H9 (cell line): ENCODE measurements at regions not wholly inside any gene's neighbourhood (a gene's known extent, or its start where the extent isn't known, plus 50 kb on each side); places are given as distances from the start of the nearest gene placed in this dataset.

Experiments used
- DNase-seq: peaks from one replicate; pipeline ENCODE4 v3.0.0-alpha.2; 2017
- H2AFZ ChIP-seq: one replicate; pipeline ENCODE4 v1.6.1; 2013; ENCODE audit warnings: mild to moderate bottlenecking, low read length, control low read depth, moderate library complexity
- H2AK5ac ChIP-seq: 2 replicates; pipeline ENCODE4 v1.6.1; 2013; ENCODE audit warnings: low read length, control low read depth, mixed read lengths; ENCODE audit not compliant: insufficient read length
- H2BK120ac ChIP-seq: one replicate; pipeline ENCODE4 v1.6.1; 2013; ENCODE audit warnings: low read depth, mild to moderate bottlenecking, low read length, control low read depth, inconsistent platforms; ENCODE audit not compliant: poor library complexity, severe bottlenecking
- H2BK12ac ChIP-seq: 2 replicates; pipeline ENCODE4 v1.6.1; 2013; ENCODE audit warnings: low read length, control low read depth, mixed read lengths, low read depth; ENCODE audit not compliant: insufficient read length
- H2BK15ac ChIP-seq: 2 replicates; pipeline ENCODE4 v1.6.1; 2013; ENCODE audit warnings: low read depth, low read length, control low read depth
- H2BK20ac ChIP-seq: one replicate; pipeline ENCODE4 v1.6.1; 2013; ENCODE audit warnings: low read depth, mild to moderate bottlenecking, low read length, control low read depth, inconsistent platforms; ENCODE audit not compliant: poor library complexity, severe bottlenecking
- H2BK5ac ChIP-seq: 2 replicates; pipeline ENCODE4 v1.6.1; 2013; ENCODE audit warnings: low read length, control low read depth, mixed read lengths; ENCODE audit not compliant: insufficient read length
- H3K14ac ChIP-seq: 2 replicates; pipeline ENCODE4 v1.6.1; 2013; ENCODE audit warnings: low read length, control low read depth; ENCODE audit not compliant: insufficient read depth
- H3K18ac ChIP-seq: 2 replicates; pipeline ENCODE4 v1.6.1; 2013; ENCODE audit warnings: low read depth, mild to moderate bottlenecking, mixed read lengths, low read length, control low read depth; ENCODE audit not compliant: insufficient read length
- H3K23ac ChIP-seq: 2 replicates; pipeline ENCODE4 v1.6.1; 2013; ENCODE audit warnings: low read length, control low read depth, mixed read lengths, low read depth; ENCODE audit not compliant: insufficient read length
- H3K23me2 ChIP-seq: 2 replicates; pipeline ENCODE4 v1.6.1; 2013; ENCODE audit warnings: low read depth, mild to moderate bottlenecking, mixed read lengths, low read length, control low read depth; ENCODE audit not compliant: insufficient read length, poor library complexity, severe bottlenecking
- H3K27ac ChIP-seq: 2 replicates; pipeline ENCODE4 v1.5.1; 2013; ENCODE audit warnings: low read length, control low read depth, mixed read lengths, low read depth; ENCODE audit not compliant: insufficient read length
- H3K27me3 ChIP-seq: 2 replicates; pipeline ENCODE4 v1.6.1; 2013; ENCODE audit warnings: low read length, control low read depth, inconsistent platforms; ENCODE audit not compliant: insufficient read depth
- H3K4ac ChIP-seq: 2 replicates; pipeline ENCODE4 v1.6.1; 2013; ENCODE audit warnings: low read depth, mild to moderate bottlenecking, control low read depth, inconsistent platforms, low read length, moderate library complexity
- H3K4me1 ChIP-seq: 2 replicates; pipeline ENCODE4 v1.6.1; 2013; ENCODE audit warnings: low read length, control low read depth, inconsistent platforms; ENCODE audit not compliant: insufficient read depth
- H3K4me2 ChIP-seq: 2 replicates; pipeline ENCODE4 v1.6.1; 2013; ENCODE audit warnings: low read length, control low read depth, mixed read lengths; ENCODE audit not compliant: insufficient read length, insufficient read depth
- H3K56ac ChIP-seq: 2 replicates; pipeline ENCODE4 v1.6.1; 2013; ENCODE audit warnings: low read depth, mild to moderate bottlenecking, mixed read lengths, low read length, control low read depth; ENCODE audit not compliant: insufficient read length
- H3K79me1 ChIP-seq: 2 replicates; pipeline ENCODE4 v1.6.1; 2013; ENCODE audit warnings: low read depth, mild to moderate bottlenecking, moderate library complexity, low read length, control low read depth, inconsistent platforms; ENCODE audit not compliant: insufficient read depth, poor library complexity, severe bottlenecking
- H3K79me2 ChIP-seq: 2 replicates; pipeline ENCODE4 v1.6.1; 2013; ENCODE audit warnings: low read length, control low read depth, inconsistent platforms; ENCODE audit not compliant: insufficient read depth
- H3K9ac ChIP-seq: 2 replicates; pipeline ENCODE4 v1.6.1; 2013; ENCODE audit warnings: low read length, control low read depth, mixed read lengths; ENCODE audit not compliant: insufficient read length; ENCODE audit errors: extremely low read depth
- H3K9me3 ChIP-seq: one replicate; pipeline ENCODE4 v1.6.1; 2013; ENCODE audit warnings: low read depth, low read length, inconsistent platforms; ENCODE audit not compliant: control insufficient read depth
- H3T11ph ChIP-seq: one replicate; pipeline ENCODE4 v1.6.1; 2013; ENCODE audit warnings: mild to moderate bottlenecking, low read length, control low read depth, inconsistent platforms
- H4K20me1 ChIP-seq: one replicate; pipeline ENCODE4 v1.6.1; 2013; ENCODE audit not compliant: control insufficient read depth, insufficient read length, insufficient read depth
- H4K5ac ChIP-seq: 2 replicates; pipeline ENCODE4 v1.6.1; 2013; ENCODE audit warnings: low read depth, mild to moderate bottlenecking, mixed read lengths, low read length, control low read depth; ENCODE audit not compliant: insufficient read length
- H4K8ac ChIP-seq: replicated peaks from 2 replicates; pipeline ENCODE4 v1.6.1; 2013; ENCODE audit warnings: low read length, control low read depth, mixed read lengths, low read depth; ENCODE audit not compliant: insufficient read length
- H4K91ac ChIP-seq: 2 replicates; pipeline ENCODE4 v1.6.1; 2013; ENCODE audit warnings: low read depth, mild to moderate bottlenecking, moderate library complexity, mixed read lengths, low read length, control low read depth; ENCODE audit not compliant: insufficient read length
- H3K27ac Mint-ChIP-seq, 3 experiments: 2 replicates in 2 of 3; 3 replicates in 1 of 3; pipeline ENCODE4 v1.8.0; 2020 to 2021; ENCODE audit warnings: mixed read lengths in 3 of 3, mild to moderate bottlenecking in 1 of 3, moderate library complexity in 1 of 3
- H3K27me3 Mint-ChIP-seq: 2 replicates; pipeline ENCODE4 v1.8.0; 2021; ENCODE audit warnings: low read depth, mild to moderate bottlenecking, moderate library complexity, mixed read lengths
- H3K36me3 Mint-ChIP-seq, 3 experiments: 2 replicates in 2 of 3; 3 replicates in 1 of 3; pipeline ENCODE4 v1.8.0; 2020 to 2021; ENCODE audit warnings: low read depth in 3 of 3, mixed read lengths in 3 of 3; ENCODE audit not compliant: insufficient read depth in 1 of 3
- H3K4me1 Mint-ChIP-seq, 2 experiments: 2 replicates each; pipeline ENCODE4 v1.8.0; 2020; ENCODE audit warnings: mixed read lengths in 2 of 2
- H3K4me3 Mint-ChIP-seq, 2 experiments: 2 replicates in 1 of 2; 3 replicates in 1 of 2; pipeline ENCODE4 v1.8.0; 2020 to 2021; ENCODE audit warnings: mild to moderate bottlenecking in 2 of 2, mixed read lengths in 2 of 2, moderate library complexity in 1 of 2
- H3K9me3 Mint-ChIP-seq, 2 experiments: 2 replicates in 1 of 2; 3 replicates in 1 of 2; pipeline ENCODE4 v1.8.0; 2020; ENCODE audit warnings: mild to moderate bottlenecking in 2 of 2, mixed read lengths in 2 of 2, moderate library complexity in 1 of 2
- WGBS: extraction: QIAGEN DNeasy Blood & Tissue Kit; methylation state at CpG from one replicate; pipeline ENCODE4 v1.1.7; 2013; ENCODE audit warnings: missing lambda C conversion rate, low lambda C conversion rate, mixed read lengths; ENCODE audit not compliant: insufficient read length; ENCODE audit errors: extremely low coverage; 5-methylcytosine and 5-hydroxymethylcytosine counted together
- TF ChIP-seq, protein P1 (sequence below): fragments of 200-600 bp; sonication (generic); conservative IDR thresholded peaks from 3 replicates; pipeline ENCODE4 v1.8.0; 2021; ENCODE audit warnings: antibody characterized with exemption, mild to moderate bottlenecking

DNA sequence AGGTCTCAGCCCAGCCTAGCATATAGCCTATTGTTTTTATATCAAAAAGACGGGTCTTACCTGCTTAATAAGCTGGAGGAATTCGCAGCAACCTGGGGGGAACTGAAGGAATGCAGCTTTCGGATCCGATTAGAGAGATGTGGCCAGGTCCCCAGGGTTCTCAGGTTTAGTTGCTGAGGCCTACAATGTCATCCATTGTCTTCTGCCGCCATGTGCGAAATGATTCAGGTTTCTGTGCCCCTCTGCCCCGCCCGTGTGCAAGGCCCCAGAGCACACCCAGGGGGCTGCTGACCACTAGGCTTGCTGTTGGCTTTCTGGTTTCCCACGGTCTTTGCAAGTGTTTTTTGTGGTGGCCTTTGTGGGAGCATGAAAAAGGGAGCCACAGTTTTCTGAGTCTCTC is 154.5 kb upstream of the TBX3 start:
- H4K91ac ChIP-seq, result no peak overlapping the region
- no peaks in the 10 kb centered on the region for H3K79me2 ChIP-seq
- no peak overlapping the region for H4K8ac ChIP-seq
- H3K56ac ChIP-seq, result no peak overlapping the region
- no peaks in the 10 kb centered on the region for H3K4me1 ChIP-seq
- no peaks in the 10 kb centered on the region for H3K27me3 ChIP-seq
- no peak overlapping the region for H2BK120ac ChIP-seq
- no peak overlapping the region for H3K4ac ChIP-seq
- Mint-ChIP-seq H3K4me3 (no peak overlapping the region), H3K27ac (no peak overlapping the region; a peak in 1 of 7 replicates), H3K36me3 (peaks cover 0 to 3% (median 0%) of the 10 kb centered on the region in 3 experiments; a peak in 3 of 7 replicates), H3K4me1 (peaks cover 5 to 7% of the 10 kb centered on the region in 2 experiments; a peak in 3 of 4 replicates), H3K9me3 (peaks cover 4 to 14% of the 10 kb centered on the region in 2 experiments; a peak in 4 of 5 replicates), H3K27me3 (no peaks in the 10 kb centered on the region)
- H3K27ac ChIP-seq, result no peak overlapping the region
- H3K23ac ChIP-seq, result no peak overlapping the region
- H3K14ac ChIP-seq, result no peak overlapping the region
- no peak for DNase-seq
- WGBS, result no CpG with 5 or more reads among the region's 9 CpGs
- H4K20me1 ChIP-seq, result no peaks in the 10 kb centered on the region
- TF ChIP-seq, protein P1, sequence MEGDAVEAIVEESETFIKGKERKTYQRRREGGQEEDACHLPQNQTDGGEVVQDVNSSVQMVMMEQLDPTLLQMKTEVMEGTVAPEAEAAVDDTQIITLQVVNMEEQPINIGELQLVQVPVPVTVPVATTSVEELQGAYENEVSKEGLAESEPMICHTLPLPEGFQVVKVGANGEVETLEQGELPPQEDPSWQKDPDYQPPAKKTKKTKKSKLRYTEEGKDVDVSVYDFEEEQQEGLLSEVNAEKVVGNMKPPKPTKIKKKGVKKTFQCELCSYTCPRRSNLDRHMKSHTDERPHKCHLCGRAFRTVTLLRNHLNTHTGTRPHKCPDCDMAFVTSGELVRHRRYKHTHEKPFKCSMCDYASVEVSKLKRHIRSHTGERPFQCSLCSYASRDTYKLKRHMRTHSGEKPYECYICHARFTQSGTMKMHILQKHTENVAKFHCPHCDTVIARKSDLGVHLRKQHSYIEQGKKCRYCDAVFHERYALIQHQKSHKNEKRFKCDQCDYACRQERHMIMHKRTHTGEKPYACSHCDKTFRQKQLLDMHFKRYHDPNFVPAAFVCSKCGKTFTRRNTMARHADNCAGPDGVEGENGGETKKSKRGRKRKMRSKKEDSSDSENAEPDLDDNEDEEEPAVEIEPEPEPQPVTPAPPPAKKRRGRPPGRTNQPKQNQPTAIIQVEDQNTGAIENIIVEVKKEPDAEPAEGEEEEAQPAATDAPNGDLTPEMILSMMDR, result no peak
- no peaks in the 10 kb centered on the region for H3K9me3 ChIP-seq
- no peak overlapping the region for H3K4me2 ChIP-seq
- no peak overlapping the region for H3K9ac ChIP-seq
- no peaks in the 10 kb centered on the region for H3K23me2 ChIP-seq
- H3K18ac ChIP-seq, result no peak overlapping the region
- H2BK20ac ChIP-seq, result no peak overlapping the region
- H2AFZ ChIP-seq, result no peak overlapping the region
- no peak overlapping the region for H2AK5ac ChIP-seq
- H2BK12ac ChIP-seq, result no peak overlapping the region
- no peak overlapping the region for H4K5ac ChIP-seq
- no peaks in the 10 kb centered on the region for H3K79me1 ChIP-seq
- H3T11ph ChIP-seq, result no peak overlapping the region
- no peak overlapping the region for H2BK5ac ChIP-seq
- H2BK15ac ChIP-seq, result no peak overlapping the region
